LNCAP (cell line): ENCODE measurements at regions not wholly inside any gene's neighbourhood (a gene's known extent, or its start where the extent isn't known, plus 50 kb on each side); places are given as distances from the start of the nearest gene placed in this dataset.
A peak's percentile ranks its signal among the peaks of the same experiment; 100 is the strongest.

Source experiments
- CTCF ChIP-seq: fragments of 450-650 bp; IDR thresholded peaks from 2 replicates; pipeline ENCODE4 v1.5.1; 2017; ENCODE audit warnings: mild to moderate bottlenecking

GRCh38 chr15:23514484-23514883 is 51.0 kb upstream of the MKRN3 start:
- no peak for TF ChIP-seq CTCF

- TF ChIP-seq CTCF: no peak
Measured at GRCh38 chr15:23506762-23507161, 58.7 kb upstream of the MKRN3 start.

- TF ChIP-seq CTCF: no peak
Measured at GRCh38 chr15:23503980-23504379, 56.9 kb upstream of the GOLGA6L2 start.

GRCh38 chr15:23503576-23503975 is 56.5 kb upstream of the GOLGA6L2 start:
- no peak for TF ChIP-seq CTCF

DNA sequence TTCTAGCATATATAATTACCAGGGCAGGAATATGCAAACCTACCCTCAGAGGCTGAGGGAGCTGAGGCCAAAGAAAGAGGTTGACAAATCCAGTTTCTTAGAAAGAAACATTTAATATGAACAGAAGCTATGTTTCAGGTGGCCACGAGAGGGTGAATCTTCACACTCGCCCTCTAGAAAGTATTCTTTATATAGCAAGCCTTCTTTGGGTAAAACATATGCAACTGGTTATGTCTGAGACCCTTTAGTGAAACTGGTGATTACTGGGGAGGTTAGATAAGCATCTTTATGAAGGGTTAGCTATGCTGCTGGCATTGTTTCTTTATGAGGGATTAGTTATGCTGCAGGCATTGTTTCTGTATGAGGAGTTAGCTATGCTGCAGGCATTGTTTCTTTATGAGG is 50.7 kb upstream of the GOLGA6L2 start:
- TF ChIP-seq CTCF: peak; percentile 49
